NB4 (cell line): ENCODE measurements at regions not wholly inside any gene's neighbourhood (a gene's known extent, or its start where the extent isn't known, plus 50 kb on each side); places are given as distances from the start of the nearest gene placed in this dataset.

Experiments used
- POLR2A ChIP-seq: IDR thresholded peaks from 2 replicates; pipeline ENCODE4 v1.6.1; 2011; ENCODE audit warnings: mild to moderate bottlenecking; ENCODE audit not compliant: insufficient read length; ENCODE audit errors: extremely low read depth
- TF ChIP-seq, protein P1 (sequence below): IDR thresholded peaks from one replicate; pipeline ENCODE4 v1.5.1; 2012; ENCODE audit warnings: low read depth, low read length

DNA sequence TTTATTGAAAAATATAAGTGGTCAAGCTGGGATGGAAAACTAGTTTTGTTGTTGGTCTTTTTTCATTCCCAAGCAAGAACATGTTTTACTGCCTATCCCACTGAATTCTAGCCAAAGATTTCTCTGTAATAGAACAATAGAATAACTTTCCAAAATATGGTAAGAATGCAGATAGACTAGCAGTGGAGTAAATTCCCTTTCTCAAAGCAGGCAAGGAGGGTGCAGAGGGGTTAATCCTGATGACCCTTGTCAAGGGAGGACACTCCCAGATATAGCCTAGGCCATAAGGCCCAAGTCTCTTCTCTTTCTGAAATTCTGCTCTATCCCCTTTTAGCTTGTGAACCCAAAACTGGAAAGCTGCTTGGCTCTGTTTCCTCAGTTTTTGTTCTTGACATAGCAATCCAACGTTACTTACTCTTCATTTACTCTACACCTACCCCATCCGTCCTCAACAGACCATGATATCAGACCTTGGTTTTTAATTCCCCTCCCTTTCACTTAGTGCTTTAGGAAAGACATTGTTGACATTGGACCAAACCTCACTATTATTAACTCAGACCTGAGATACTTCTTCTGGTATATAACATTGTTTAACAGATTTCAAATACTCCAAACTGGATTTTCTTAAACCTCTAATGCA lies 453.6 kb upstream of the THBS1 start:
- TF ChIP-seq, protein P1, sequence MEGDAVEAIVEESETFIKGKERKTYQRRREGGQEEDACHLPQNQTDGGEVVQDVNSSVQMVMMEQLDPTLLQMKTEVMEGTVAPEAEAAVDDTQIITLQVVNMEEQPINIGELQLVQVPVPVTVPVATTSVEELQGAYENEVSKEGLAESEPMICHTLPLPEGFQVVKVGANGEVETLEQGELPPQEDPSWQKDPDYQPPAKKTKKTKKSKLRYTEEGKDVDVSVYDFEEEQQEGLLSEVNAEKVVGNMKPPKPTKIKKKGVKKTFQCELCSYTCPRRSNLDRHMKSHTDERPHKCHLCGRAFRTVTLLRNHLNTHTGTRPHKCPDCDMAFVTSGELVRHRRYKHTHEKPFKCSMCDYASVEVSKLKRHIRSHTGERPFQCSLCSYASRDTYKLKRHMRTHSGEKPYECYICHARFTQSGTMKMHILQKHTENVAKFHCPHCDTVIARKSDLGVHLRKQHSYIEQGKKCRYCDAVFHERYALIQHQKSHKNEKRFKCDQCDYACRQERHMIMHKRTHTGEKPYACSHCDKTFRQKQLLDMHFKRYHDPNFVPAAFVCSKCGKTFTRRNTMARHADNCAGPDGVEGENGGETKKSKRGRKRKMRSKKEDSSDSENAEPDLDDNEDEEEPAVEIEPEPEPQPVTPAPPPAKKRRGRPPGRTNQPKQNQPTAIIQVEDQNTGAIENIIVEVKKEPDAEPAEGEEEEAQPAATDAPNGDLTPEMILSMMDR: no peak
- no peak for TF ChIP-seq POLR2A
